Renal pelvis (tissue), 1 donor: ENCODE measurements at regions not wholly inside any gene's neighbourhood (a gene's known extent, or its start where the extent isn't known, plus 50 kb on each side); places are given as distances from the start of the nearest gene placed in this dataset.
"Not testable (repeated sequence)": the region's sequence is repeated elsewhere in the genome, so short reads cannot be mapped to it uniquely, and the experiment has no call there.

Source experiments
- DNase-seq: peaks from one replicate; pipeline ENCODE4 v3.0.0-alpha.2; 2013

DNA sequence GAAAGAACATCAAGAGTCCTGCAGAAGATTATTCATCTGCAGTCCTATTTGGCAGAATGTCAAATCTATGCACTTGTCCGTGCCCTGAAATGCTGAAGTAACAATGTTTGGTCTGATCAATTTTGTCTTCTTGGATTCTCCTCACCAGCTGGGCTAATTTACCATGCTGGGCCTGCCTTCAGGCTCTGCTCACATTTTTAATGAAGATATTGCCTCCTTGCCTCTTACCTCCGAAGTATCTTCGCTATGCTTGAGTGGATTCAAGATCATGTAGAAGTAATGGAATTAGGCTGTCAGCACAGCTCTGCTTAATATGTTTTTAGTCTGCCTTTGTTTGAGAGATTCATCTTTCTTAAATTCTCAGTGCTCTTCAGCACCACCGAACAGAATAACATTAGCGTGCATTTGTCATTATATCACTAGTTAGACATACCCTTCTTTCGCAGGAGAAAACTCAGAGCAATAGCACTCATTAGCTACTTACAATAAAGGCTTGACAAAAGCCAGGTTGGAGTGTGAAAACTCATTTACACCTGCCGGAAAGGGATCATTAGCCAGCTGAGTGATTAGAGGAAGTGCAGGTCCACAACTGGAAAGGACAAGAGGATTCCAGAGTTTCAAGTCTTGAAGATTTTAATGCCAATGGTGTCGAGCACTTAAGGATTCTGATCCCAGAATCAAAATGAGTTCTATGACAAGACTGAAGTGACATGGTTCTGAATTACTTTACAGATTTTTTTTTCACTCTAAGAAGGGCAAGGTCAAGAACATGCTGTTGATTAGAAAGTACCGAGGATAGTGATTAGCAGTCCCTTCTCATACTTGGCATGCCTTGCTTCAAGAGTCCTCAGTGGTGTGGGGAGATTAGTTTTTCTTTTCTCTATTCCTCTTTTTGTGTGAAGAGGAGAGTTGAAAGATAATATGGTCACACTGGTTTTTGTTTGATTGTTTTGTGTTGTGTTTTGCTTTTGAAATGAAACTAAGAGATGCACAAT lies 405.6 kb upstream of the TOM1L1 start:
- no peak for DNase-seq

DNA sequence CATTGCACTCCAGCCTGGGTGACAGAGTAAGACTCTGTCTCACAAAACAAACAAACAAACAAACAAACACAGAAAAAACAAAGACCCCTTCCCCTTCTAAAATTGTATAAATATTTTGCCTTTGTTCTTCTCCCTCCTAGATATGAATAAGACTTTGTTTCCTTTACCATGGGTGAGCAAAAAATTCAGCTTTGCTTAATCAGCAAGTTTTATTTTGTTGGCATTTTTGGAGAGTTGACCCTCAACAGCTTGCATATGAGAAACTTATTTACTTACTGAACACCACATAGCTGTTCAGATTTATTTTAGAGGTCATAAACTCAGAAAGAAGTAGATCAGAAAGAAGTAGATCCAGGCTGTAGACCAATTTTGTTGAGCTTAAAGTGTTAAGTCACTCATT lies 395.2 kb upstream of the TOM1L1 start:
- no peak for DNase-seq

DNA sequence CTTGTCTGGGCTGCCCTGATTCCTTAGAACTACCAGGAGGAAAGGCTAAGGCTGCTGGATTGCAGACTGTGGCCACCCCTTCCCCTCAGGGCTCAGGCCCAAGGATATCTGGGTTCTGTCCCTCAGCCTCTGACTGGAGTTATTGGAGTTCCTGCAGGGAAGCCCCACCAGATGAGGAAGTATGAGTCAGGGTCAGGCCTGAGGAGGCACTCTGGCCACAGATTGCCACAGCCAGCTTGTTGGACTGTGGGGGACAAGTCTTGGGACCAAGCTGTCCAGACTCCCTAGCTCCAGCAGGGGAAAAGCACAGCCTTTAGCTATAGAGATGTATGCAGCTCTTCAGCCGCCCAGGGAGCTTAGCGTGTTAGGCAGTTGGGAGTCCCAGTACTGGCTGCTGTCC lies 381.9 kb upstream of the TOM1L1 start:
- no peak for DNase-seq

DNA sequence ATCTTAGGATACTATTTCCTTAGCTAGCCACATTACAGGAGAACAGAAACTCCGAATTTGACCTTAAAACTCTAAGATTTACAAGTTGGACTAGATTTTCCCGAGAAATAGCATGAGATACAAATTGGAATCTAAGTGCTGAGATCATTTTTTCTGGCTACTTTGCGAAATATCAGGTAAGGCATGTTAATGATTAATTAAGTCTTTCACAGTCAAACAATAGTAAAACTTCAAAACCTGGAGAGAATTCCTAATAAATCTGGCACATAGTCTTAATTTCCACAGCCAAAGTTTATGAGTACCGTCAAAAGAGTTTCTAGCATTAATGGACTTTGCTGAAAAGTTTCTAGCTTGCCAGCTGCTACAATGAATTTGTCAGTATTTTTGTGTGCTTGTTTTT lies 379.5 kb upstream of the TOM1L1 start:
- no peak for DNase-seq

DNA sequence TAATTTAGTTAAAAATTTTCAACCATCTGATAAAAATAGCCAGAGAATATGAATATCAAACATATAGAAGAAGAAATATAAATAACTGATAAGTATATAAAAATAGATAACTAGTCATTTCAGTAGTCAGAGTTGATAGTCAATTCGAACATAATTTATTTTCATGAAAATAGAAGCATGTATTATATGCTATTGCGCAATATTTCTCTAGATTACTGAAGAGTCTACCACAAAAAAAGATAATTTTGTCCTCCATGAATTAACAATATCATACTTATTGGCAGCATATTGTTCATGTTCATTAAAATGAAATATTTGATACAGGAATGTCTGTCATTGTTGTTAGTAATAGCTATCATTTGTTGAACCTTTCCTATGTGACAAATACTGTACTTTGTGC lies 376.2 kb upstream of the TOM1L1 start:
- DNase-seq, result no peak

DNA sequence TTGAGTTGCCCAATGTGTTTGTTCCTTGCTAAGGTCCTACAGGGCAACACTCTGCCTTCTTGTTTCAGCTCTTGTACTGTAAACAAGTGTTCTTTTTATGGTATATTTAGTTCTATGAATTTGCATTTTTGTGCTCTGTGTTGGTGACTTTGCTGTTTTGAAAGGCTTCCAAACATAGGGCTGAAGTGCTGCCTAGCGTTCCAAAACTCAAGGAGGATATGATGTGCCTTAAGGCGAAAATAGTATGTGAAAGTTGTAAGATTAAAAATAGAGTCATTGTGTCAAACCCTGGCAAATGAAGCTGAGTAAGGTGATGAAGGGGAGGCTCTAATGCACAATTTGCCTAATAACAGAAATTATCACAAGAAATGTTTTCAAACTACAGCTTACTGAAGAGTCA lies 372.7 kb upstream of the TOM1L1 start:
- no peak for DNase-seq

DNA sequence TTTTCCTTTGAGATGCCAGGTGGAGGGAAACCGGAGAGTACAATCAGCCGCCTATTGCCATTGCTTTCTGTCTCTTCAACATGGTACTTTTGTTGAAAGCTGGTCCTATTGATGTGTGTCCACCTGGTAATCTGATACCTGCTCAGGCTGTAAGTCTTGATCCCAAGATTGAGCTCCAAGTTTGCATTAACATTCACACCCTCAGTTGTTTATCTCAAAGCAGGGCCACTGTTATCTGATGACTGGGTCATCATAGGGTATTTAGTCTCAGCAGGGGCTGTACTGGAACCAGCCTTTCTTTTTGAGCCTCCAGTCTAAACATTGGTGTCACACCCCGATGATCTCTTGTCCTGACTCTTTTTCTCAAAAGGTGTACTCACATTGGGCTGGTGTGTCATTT lies 370.3 kb upstream of the TOM1L1 start:
- DNase-seq, result no peak

DNA sequence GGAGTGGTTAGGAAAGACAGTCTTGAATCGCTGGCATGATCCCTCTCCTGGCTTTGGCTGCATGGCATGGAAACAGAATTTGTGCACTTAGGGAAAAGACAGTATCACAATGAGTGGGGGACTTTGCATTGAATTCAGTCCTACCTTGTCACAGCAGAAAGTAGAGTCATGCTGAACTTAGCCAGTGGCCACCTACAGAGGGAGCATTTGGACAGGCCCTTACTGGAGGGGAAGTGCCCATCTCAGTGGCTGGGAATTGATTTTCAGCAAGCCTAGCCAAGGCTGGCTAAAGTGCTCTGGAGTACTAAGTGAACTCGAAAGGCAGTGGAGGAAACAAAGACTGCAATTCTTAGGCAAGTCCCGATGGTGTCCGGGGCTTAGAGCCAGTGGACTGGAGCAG lies 364.3 kb upstream of the TOM1L1 start:
- no peak for DNase-seq

DNA sequence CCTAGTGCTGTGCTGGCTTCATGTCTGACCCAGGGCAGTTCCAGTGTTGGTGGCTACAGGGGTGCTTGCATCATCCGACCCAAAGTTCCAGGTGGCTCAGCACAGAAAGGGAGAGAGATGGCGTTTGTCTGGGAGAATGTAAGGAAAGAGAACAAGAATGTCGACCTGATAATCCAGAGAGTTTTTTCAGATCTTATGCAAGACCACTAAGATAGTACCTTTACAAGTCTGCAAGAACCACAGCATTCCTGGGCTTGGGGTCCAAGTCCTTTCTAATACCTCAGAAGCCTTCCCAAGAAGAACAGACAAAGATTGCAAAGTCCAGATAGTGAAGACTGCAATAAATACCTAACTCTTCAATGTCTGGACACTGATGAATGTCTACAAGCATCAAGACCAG lies 363.0 kb upstream of the TOM1L1 start:
- no peak for DNase-seq

DNA sequence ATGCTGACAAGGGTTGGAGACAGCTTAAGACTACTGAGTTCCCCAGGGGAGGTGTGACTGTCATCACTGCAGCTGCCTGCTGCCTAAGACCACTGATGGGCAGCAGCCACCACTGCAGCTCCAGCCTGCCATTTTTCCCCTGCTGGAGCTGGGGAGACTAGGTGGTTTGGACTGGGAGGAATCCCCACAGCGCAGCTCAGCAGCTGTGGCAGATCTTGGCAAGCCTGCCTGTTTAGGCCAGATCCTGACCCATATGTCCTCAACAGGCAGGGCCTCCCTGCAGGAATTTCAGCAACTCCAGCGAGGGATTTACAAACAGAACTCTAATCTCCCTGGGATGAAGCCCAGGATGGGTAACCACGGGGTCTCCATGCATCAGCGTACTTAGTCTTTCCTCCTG lies 356.4 kb upstream of the TOM1L1 start:
- no peak for DNase-seq

DNA sequence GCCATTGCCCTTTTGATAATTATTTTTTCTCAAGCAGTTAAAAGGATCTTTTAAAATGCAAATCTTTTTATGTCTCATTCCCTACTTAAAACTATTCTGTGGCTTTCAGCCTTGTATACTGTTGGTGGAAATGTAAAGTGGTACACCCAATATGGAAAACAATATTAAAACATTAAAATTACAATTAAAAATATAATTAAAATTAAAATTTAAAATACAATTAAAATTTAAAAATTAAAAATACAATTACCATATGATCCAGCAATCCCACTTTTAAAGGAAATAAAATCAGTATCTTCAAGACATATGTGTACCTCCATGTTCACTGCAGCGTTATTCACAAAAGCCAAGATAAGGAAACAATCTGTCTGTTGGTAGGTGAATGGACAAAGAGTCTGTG lies 340.8 kb upstream of the TOM1L1 start:
- no peak for DNase-seq

DNA sequence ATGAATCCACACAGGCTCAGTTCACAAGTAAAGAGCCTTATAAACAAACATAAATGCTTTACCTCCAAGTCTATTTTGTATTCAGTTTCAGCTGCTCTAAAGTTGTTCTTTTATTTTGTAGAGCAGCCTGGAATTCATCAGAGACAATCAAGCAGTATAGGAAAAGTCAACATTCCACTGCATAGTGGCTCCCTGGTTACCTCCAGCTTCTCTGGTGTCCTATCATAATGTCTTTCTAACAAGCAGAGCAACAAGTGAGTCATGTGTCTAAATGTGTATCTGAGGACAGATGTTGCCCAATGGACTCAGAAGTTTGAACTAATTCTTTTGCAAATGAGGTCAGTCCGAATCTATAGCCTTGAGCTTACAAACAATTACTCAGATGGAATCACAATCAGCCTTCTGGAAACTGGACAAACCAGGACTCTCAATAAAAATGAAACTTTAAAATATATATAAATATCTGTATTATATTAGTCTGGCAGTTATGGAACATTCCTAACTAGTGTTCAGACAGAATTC lies 292.0 kb upstream of the TOM1L1 start:
- no peak for DNase-seq

DNA sequence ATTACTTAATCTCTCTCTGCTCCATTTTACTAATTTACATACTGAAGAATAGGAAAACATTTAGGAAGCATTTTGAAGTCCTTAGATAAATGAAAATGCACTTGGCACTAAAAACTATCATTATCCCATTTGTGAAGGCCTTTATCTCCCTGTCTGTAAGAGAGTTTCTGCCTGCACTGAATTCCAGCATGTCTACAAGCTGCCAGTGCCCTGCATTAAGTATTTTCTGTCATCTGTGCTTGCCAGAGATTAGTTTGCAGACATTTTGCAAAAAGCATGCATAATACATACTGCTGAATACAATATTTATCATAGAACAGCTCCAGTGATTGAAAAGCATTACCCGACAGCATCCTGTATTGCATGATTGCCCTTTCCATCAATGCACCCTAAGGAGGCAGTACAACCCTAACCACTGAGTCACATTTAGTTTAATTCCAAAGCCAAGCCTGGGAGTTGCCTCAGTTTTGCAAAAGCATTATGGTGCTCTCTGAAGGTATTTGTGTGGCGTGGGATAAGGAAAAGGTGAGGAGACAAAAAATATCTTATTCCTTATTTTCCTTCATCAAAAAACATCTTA lies 280.2 kb upstream of the TOM1L1 start:
- DNase-seq, result no peak

DNA sequence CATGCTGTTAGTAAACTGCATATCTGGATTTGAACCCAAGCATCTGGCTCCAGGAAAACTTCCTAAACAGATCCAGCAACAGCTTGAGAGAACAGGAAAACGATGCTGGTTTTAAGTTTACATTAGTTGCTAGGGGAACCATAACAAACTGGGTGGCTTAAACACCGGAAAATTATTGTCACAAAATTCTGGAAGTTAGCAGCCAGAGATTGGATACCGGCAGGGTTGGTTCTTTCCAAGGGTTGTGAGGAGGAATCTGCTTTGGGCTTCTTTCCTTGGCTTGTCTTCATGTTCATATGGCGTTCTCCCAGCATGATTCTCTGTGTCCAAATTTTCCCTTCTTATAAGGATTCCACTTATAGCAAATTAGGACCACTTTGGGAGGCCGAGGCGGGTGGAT lies 276.9 kb upstream of the TOM1L1 start:
- DNase-seq, result no peak

DNA sequence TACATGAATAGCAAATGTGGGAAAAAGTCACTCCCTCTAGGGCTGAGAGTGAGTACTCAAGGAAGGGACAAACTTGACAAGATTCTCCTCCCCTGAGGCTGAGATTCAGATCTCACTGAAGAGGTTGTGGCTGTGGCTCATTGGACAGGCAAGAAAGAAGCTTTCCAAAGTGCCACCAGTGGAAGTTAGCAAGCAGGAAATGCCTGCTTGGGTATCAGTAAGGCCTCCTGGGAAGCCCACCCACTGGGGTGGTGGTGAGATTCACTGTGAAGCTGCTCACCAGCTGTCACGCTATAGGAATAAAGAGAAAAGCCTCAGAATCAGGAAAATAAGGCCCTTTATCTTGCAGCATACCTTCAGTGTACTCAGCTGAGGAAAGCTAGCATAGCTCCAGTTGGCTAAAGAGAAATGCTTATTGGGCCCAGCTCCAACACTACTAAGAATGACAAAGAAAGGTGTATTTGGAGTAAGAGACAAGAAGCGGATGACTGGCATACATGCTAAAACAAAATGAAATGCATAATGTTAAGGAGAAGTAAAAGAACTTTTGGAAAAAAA lies 274.4 kb upstream of the TOM1L1 start:
- DNase-seq, result no peak

DNA sequence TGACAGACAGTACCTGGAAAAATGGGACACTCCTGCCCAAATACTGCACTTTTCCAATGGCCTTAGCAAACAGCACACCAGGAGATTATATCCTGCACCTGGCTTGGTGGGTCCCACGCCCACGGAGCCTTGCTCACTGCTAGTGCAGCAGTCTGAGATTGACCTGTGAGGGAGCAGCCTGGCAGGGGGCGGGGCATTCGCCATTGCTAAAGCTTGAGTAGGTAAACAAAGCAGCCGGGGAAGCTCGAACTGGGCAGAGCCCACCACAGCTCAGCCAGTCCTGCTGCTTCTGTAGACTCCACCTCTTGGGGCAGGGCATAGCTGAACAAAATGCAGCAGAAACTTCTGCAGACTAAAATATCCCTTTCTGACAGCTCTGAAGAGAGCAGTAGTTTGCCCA lies 261.2 kb upstream of the TOM1L1 start:
- DNase-seq, result not testable (repeated sequence)

DNA sequence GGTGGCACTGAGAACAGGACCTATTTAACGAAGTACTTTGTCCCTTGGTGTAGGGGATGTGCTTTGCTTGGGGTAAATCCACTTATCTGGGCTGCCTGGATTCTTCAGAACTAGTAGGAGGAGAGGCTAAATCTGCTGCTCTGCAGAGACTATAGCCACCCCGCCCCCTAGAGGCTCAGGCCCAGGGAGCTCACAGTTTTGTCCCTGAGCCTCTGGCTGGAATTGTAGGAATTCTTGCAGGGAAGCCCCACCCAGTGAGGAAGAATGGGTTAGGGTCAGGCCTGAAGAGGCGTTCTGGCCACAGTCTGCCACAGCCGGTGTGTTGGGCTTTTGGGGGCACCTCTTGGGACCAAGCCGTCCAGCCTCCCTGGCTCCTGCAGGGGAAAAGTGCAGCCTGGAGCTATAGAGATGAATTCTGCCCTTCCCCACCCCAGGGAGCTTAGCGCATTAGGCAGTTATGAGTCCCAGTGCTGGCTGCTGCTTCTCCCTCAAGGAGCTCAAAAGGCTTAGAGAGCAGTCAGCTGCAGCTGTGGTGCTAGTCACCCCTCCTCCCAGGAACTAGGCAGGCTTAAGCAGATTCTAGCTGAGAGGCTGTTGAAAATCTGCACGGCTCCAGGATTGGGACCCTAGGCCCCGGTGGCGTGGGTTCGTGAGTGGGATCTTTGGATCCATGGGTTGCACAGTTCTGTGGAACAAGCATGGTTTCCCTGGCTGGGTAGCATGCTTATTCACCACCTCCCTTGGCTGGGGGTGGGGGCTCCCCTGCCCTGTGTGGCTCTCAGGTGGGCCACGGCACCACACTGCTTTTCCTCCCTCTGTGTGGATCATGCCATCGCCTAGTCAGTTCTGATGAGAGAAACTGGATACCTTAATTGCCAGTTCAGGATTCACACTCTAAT lies 237.4 kb upstream of the TOM1L1 start:
- DNase-seq, result no peak

DNA sequence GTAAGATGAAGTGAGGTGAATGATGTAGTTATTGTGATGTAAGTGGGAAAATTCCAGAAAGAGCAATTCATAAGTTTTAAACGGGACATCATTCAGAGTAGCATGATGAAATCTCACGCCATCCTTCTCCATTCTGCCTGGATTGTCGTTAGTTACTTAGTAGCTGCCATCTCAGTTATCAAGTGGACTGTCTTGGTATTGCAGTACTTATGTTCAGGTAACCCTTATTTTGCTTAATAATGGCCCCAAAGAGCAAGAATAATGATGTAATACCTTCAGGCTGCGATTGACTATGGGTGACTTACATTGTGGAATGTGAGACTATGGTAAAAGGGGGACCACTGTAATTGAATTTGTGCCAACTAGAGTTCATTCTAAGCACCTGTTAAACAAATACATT lies 234.1 kb upstream of the TOM1L1 start:
- DNase-seq, result no peak

DNA sequence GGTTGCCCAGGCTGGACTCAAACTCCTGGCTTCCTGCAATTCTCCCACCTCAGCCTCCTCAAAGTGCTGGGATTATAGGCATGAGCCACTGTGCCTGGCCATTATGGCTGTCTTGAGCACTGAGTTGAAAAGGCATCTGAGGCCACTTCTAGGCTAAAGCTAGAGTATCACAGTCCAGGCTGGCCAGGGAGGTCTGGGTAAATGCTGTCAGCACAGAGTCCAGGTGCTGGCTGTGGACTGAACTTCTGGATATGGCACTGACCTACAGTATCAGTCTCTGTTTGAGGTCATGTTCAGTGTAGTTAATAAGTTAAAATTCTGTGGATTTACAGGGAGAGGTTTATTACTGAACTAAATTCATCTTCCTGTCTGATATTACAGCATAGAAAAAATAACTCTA lies 222.5 kb upstream of the TOM1L1 start:
- DNase-seq, result no peak

DNA sequence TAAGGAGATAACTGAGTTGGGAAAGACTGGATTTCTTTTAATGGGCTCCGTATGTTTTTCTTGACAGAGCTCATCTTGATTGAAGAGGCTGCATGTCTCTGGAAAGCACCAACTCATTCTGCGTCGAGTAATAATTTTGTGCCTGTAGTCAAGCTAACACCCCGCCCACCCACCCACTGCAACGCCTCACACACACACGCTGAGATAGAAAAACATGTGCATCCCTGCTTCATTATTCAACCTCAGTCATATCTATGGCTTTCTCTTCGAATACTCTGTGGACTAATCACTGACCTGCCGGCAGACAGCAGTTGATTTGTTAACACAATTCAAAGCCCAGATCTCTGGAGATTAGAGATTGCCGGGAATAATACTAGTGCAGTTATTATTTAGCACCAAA lies 220.2 kb upstream of the TOM1L1 start:
- DNase-seq, result no peak

DNA sequence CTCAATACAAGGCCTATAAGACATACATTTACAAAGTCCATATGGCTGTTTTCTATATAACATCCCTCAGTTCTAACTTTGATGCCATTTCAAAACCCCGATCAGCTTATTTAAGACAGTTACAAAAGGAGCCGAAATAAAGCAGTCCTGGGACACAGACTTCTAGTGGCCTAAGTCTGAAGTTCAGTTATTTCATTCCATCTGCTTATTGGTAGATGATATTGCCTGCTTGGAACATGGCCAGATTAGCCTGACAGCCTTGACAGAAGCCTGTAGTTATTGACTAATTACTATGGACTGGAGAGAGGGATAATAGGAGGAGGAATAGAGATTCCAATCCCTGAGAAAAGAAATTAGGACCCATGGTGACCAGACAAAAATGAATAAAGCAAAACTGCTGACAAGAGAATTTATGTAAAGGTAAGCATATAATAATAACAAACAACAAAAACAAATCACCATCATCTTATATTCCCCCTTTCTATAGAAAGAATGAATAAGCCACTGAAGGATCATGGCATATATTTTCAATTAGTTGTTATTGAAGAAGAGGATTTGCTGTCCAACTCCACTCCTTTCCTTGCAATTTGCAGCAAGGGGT lies 206.3 kb upstream of the TOM1L1 start:
- no peak for DNase-seq

DNA sequence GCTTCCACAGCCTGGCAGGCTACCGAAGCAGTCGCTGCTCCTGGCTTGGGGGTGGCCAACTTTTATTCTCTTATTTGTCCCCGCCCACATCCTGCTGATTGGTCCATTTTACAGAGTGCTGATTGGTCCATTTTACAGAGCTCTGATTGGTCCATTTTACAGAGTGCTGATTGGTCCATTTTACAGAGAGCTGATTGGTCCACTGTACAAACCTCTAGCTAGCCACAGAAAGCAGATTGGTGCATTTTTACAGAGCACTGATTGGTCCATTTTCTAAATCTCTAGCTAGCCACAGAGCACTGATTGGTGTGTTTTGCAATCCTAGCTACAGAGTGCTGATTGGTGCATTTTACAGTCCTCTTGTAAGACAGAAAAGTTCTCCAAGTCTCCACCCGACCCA lies 187.9 kb upstream of the TOM1L1 start:
- DNase-seq, result not testable (repeated sequence)
